NCI-H2081 (cell line): ENCODE measurements at regions not wholly inside any gene's neighbourhood (a gene's known extent, or its start where the extent isn't known, plus 50 kb on each side); places are given as distances from the start of the nearest gene placed in this dataset.
"Not testable (repeated sequence)": the region's sequence is repeated elsewhere in the genome, so short reads cannot be mapped to it uniquely, and the experiment has no call there.

Source experiments
- DNase-seq, 2 experiments: peaks; one replicate each; lab custom pipeline; 2025; lab: John Stamatoyannopoulos, UW

DNA sequence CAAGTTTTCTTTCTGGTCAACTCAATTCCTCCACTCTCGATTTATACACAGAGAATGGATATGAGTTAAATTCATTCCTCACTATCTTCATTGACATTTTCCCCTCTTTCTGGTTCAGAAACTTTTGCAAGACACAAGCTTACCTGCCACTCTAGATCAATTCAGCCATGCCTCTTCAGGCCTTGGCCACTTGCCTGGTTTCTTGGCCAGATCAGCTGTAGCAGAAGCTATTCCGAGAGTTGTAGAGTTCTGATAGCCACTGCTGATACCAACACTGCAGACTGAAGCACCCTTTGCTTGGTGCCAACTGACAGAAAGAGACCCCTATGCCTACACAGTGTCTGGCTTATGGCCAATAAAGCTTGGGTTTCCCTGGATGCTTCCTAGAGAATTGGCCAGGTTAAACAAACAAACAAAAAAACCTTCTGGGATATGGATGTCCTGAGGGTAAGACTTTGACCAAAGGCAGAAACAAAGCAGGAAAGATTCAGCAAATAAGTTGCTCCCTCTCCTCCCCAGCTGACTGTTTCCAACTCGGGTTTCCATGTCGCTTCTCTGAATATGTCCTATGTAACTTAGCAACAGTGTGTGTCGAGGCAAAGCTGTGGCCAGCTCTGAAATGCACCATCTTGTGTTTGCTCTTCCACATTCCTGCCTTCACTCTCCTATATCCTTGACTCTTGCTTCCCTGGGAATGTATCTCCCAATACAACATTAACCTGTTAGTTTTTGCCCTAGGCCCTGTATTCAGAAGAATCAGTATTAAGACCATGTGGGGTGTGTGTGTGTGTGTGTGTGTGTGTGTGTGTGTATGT, 521.6 kb downstream of the EPHA3 start:
- DNase-seq, result no peak

DNA sequence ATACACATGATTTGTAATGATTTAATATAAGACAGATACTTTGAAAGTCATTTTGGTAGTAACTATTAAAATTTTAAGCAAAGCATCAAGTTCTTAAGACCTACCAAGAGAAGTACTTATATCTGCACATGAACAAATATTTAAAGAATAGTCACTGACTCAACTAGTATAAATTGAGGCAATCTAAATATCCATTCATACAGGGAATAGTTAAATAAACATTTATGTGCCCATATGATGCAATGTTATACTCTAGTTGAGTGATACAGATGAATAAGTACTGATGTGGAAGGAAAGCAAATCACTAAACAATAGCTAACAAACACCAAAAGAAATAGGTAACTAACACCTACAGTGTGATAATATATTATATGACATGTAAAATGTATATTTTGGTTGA, 527.7 kb downstream of the EPHA3 start:
- no peak for DNase-seq

DNA sequence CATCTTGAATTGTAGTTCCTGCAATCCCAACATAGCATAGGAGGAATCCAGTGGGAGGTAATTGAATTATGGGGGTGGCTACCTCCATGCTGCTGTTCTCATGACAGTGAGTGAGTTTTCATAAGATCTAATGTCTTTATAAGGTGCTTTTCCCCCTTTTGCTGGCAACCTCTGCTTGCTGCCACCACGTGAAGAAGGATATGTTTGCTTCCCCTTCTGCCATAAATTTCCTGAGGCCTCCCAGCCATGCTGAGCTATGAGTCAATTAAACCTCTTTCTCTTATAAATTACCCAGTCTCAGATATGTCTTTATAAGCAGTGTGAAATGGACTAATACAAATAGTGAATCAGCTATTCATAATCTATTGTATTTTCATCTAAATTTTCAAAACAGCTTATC, 537.3 kb downstream of the EPHA3 start:
- DNase-seq, result no peak

DNA sequence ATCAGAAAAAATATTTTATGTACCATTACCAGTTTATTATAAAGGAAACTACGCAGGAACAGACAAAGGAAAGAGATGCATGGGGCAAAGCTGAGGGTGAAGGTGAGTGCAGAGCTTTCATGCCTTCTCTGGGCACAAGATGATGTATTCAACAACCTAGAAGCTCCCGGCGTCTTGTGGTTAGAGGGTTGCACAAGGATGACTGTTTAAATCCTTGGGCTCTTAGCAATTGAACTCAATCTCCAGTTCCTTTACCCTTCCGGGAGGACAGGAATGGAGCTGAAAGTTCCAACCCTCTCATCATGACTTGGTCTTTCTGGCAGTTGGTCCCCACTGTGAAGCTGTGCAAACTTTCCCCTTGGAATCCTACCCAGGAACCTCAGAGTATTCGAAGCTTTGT, 542.0 kb downstream of the EPHA3 start:
- no peak for DNase-seq

DNA sequence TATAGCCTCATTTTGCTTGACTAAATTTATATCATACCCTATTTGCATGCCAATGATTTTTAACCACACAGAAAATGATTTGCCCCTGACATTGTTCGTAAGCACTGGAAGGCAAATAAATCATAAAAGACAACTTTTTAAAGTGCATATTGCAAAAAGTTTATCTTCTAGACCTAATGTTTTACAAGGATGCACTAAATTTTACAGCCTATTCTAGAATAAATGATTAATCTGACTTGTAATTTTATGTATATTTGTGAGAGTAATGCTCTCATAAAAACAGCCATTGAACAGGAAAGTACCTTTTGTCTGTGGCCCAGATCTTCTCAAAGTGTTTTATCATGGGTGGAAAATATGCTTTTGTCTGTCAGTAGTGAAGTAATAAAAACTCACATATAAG, 546.6 kb downstream of the EPHA3 start:
- no peak for DNase-seq

DNA sequence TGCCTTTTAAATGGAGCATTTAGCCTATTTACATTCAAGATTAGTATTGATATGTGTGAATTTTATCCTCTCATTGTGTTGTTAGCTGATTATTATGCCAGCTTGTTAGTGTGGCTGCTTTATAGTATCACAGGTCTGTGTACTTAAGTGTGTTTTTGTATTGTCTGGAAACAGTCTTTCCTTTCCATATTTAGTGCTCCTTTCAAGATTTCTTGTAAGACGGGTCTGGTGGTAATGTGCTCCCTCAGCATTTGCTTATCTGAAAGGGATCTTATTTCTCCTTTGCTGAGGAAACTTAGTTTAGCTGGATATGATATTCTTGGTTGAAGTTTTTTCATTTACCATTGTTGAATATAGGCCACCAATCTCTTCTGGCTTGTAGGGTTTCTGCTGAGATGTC, 549.0 kb downstream of the EPHA3 start:
- no peak for DNase-seq

DNA sequence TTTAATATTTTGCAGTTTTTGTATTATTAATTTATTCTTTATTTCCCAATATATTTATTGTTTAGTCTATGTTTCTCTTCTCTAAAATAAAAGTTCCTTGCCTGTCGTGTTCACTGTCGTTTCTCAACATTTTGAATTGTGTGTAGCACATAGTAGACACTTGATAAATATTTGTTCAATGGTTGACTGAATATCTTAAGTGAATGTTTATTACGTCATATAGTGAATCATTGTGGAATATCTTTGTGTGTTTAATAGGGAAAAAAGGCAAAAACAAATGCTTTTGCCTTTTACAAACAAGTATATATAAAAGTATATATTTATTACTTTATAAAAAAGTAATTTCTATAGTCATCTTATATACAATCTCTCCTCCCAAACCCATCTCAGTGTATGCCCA, 572.3 kb downstream of the EPHA3 start:
- DNase-seq, result no peak

DNA sequence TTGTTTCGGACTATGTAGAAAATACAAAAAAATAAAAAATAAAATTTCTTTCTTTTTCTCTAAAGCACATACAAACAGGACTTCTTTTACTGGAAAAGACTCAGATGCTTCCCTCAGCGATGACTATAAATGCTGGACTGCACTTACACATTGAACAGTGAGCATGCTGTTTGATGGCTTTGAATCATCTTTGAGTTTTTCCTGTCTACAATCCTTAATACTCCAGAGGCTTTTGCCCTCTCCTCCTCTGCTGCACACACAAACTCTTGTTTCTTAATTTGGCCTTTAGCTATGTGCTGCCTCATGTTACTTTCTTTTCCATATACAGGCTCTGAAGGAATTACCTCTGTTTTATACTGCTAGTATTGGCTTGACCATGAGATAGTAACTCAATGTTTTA, 575.1 kb downstream of the EPHA3 start:
- no peak for DNase-seq

DNA sequence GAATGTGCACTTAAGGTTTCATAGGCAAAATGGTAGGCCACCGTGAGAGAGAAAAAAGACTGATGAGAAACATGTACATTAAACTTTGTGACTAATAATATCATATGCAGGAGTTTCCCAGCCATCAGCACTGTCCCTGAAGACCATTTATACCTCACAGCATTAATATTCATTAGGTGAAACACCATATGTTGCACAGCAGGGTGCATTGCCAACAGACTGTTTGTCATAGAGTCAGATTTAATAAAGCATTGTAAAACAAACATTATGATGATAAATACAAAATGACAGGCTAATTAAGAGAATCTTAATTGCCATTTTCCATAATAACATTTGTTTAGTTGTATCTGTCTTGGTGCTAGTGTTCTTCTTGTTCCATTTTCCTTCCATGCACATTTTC, 578.3 kb downstream of the EPHA3 start:
- peak in 1 of 2 experiments; percentile 66 for DNase-seq

DNA sequence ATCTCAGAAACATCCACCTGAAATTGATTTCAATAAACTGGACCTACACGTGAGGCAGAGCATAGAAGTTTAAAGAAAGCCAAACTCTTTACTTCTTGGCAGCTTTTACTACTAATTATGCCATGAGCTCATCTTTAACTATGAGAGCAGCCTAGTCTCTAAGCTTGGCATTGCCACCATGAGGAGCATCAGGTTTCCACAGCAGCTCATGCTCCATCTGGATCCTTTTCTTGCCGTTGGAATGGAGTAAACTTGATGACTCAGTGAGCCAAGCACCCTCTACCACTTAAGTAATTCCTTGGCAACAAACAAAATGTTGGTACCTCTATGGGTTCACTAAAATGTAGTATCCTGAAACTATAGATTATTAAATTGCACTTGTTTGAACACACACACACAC, 583.2 kb downstream of the EPHA3 start:
- peak in 1 of 2 experiments; percentile 4 for DNase-seq

DNA sequence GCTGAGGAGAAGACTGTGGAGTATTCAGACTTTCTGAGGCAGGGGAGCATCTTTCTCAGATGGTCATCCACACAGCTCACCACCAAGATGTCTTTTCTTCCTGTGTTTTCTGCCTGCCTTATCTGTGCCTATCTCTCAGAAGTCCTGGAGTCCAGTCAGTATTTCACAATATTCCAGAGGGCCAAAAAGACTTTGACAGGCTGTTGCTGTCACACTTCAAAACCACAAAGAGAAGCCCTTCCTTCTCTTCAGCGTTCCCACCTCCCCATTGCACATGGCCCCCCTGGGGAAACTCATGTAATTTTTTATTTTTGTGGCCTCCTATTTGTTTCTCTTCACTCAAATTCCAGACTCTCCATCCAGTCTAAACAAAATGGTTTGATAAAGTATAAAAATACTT, 585.2 kb downstream of the EPHA3 start:
- no peak for DNase-seq

DNA sequence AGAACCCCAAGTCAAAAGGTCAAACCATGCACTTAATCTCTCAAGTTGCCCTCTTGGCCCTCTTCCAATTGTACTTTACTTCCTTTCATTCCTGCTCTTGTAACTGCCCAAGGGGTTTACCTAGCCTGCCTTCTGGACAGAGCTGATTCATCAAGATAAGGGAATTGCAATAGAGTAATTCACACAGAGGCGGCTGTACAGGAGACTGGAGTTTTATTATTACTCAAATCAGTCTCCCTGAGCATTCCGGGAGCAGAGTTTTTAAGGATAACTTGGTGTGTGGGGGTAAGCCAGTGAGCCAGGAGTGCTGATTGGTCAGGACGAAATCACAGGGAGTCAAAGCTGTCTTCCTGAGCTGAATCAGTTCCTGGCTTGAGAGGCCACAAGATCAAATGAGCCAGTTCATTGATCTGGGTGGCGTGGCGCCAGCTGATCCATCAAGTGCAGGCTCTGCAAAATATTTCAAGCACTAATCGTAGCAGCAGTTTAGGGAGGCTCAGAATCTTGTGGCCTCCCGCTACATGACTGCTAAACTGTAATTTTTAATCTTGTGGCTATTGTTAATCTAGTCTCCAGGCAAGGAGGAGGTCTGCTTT, 590.0 kb downstream of the EPHA3 start:
- DNase-seq, result no peak

DNA sequence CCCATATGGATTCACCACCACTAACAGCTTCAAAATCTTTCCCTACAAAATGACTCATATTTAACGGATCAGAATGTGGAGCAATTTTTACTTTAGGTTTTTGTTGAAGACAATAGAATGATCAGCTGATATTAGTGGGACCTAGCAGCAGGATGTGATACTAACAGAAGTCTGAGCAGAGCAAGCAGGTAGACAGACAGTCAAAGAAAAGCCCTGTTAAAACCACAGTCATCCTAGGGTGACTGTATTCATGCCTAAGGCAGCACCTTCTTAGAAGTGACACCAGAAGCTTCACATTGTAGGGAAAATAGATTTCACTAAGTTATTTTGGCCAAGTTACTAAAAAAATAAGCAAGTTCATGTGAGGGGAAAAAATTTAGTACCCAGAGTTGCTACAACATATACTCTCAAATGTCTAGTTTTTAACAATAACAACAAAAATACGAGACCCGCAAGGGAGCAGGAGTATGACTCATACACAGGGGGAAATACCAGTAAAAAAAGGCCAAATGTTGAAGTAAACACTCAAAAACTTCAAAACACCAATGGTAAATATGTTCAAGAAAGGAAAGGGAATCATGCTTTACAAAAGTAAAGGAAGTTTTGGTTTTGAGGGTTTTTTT, 590.9 kb downstream of the EPHA3 start:
- DNase-seq, result no peak

DNA sequence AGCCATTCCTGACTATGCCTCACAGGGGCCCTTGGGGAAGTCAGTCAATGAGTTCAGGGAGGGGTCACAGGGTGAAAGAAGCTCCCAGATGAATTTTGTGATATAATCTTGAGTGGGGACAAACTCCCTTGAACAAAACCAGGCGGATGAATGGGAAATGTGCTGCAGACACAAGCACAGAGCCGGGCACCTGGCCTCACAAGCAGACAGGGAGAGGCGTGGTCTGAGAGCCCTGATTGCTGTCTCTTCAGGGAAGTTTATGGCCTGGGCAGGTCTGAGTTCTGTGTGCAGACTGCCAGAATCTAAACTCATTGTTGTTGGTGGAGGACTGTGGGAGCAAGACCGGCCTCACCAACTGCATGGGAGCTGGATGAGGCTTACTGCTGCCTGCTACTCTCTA, 591.8 kb downstream of the EPHA3 start:
- DNase-seq, result no peak

DNA sequence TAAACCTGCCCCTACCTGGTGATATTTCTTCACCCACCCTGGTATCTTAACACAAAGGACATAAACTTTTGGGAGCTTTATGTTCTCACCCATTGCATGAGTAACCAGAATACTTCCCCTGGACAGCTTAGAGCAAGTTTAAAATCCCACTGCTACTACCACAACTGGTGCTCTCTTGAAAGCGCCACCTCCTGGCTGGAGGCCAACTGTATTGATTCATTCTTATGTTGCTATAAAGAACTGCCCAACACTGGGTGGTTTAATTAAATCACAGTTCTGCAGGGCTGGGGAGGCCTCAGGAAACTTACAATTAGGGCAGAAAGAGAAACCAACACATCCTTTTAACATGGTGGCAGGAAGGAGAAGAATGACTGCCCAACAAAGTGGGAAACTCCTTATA, 592.4 kb downstream of the EPHA3 start:
- no peak for DNase-seq

DNA sequence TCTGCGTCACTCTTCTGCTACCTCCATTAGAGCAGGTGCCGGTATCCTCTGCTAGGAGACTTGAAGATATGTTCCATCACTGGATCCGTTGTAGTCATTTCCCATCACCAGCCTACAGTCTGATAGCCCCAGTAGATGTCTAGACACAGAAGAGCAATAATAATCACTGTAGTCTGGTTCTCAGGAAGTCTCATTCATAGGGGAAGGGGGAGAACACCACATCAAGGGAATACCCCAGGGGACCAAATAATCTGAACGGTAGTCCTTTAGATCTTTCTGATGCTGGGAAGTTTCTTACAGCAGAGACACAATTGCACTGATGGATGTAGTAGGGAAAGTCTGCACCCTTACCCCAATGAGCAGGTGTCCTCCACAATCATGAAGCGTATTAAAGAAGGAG, 595.0 kb downstream of the EPHA3 start:
- no peak for DNase-seq

DNA sequence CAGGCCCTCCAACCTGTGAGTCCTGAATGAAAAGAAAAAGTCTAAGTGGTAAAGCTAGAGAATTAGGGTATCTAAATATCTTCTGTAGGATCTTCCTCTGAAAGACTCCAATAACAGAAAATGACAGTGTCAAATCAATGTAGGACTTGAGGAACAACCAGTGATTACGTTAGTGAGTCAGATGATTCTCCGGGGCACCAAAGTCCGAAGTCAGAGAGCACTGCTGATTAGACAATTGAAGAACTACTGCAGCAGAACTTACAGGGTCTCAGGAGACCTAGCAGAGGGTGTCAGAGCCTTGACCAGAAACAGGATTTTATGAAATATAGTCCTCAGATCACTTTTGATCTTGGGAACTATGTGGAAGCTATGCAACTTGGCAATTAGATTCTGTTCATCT, 605.8 kb downstream of the EPHA3 start:
- DNase-seq, result no peak

DNA sequence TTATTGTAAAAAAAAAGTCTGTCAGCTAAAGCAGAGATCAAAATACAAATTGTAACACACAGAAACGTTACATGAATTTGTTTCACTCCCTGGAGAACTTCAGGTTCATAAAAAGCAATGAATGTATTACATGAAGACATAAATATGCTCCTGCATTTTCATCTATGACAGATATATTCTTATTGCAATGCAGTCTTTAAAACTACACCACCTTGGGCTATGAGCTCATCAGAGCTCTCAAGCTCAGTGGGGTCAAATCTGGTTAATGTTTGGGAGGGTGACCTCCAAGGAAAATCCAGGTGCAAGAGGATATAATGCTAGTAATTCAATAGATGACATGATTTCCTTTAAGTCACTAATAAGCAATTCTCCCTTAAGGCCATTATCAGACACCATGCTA, 606.8 kb downstream of the EPHA3 start:
- no peak for DNase-seq

DNA sequence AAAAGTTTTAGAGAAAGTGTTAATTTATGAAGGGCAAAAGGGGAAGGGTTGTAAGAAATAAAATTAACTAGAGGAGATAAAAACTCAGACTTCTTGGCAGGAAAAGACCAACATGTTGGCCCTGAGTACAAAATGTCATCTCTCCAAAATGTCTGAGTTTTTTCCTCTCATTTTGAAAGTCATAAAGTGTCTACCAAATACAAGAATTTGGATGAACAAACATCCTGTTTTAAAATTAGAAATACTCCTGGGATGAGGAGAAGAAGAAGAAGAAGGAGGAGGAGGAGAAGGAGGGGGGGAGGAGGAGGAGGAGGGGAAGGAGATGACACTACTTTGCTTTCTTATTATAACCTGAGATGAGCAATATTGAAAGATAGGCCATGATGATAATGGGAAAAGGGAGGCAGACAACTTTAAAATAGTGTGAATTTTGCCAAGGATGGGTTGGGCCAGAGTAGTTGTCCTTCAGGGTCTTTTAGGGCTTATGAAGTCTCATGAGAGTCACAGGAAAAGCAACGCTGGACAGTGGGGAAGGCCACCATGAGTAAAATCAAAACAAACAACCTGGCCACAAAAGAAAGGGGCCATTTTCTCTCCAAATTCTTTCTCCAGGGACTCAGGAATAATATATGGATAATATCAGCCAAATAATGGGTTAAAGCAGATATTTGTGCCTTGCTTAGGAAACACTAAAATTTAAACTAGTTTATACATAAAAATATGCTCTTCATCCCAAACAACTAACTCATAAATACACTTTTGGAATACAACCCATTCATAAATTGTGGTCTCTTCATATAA, 632.9 kb downstream of the EPHA3 start:
- DNase-seq, result no peak

DNA sequence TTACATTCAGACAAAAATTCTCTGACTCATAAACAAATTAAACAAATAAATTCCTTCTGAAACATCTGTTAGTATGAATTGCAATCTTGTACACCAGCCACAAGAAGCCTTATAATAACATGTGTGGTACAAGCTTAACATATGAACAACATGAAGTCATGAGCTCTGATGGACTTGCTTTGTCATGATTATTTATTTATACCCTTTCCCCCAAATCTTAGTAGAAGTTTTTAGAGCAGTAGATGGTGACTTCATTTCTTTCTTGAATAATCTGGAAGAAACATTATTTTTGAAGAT, 633.4 kb downstream of the EPHA3 start:
- DNase-seq, result no peak

DNA sequence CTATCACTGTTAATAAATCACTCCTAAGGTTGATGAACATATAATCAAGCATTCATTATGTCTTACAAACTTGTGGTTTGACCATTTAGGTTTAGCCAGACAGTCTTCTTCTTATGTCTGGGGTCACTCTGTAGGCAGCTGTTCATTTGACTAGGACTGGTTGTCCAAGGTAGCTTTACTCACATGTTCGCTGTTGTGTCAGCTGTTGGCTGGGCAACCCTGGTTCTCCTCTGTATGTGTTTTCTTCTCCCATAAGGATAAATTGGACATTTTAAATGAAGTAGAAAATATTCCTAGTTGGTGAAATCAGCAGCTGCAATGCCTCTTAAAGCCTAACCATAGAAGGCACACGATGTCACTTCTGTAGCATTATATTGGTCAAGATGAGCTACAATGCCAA, 635.1 kb downstream of the EPHA3 start:
- DNase-seq, result no peak

DNA sequence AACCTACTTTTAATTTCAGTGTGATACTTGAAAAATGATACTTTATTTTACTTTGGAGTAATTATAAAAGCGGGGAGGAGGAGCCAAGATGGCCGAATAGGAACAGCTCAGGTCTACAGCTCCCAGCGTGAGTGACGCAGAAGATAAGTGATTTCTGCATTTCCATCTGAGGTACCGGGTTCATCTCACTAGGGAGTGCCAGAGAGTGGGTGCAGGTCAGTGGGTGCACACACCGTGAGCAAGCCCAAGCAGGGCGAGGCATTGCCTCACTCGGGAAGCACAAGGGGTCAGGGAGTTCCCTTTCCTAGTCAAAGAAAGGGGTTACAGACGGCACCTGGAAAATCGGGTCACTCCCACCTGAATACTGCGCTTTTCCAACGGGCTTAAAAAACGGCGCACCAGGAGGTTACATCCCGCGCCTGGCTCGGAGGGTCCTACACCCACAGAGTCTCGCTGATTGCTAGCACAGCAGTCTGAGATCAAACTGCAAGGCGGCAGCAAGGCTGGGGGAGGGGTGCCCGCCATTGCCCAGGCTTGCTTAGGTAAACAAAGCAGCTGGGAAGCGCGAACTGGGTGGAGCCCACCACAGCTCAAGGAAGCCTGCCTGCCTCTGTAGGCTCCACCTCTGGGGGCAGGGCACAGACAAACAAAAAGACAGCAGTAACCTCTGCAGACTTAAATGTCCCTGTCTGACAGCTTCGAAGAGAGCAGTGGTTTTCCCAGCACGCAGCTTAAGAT, 640.3 kb downstream of the EPHA3 start:
- DNase-seq, result not testable (repeated sequence)
